HCT116 (cell line): ENCODE measurements at regions not wholly inside any gene's neighbourhood (a gene's known extent, or its start where the extent isn't known, plus 50 kb on each side); places are given as distances from the start of the nearest gene placed in this dataset.

Experiments used
- ATAC-seq: fragments of 200-7000 bp; cut with Tn5 transposase; 2 replicates; pipeline ENCODE4 v1.9.1; 2020; ENCODE audit warnings: mild to moderate bottlenecking, moderate library complexity
- BruUV-seq: library from RNA; stranded (reverse); fragments of 400-500 nt; replicated peaks from 2 replicates; lab custom pipeline; 2021; lab: Mats Ljungman, UMichigan
- CTCF ChIA-PET: fragments of 300-600 bp; sonication (Branson Sonifier 250); formaldehyde crosslinking; loops from one replicate; lab custom pipeline; 2021; ENCODE audit warnings: antibody characterized with exemption; lab: Charles Lee
- POLR2A ChIA-PET: fragments of 300-600, 350-600 bp; sonication (Branson Sonifier 250); formaldehyde crosslinking; loops from one replicate; lab custom pipeline; 2021; ENCODE audit warnings: antibody characterized with exemption; lab: Charles Lee
- RAD21 ChIA-PET, 2 experiments: fragments of 300-600 bp; sonication (Branson Sonifier 250); formaldehyde crosslinking; loops; one replicate each; lab custom pipeline; 2023; ENCODE audit warnings: low total read pairs in 2 of 2; ENCODE audit not compliant: uncharacterized antibody in 2 of 2, unreplicated experiment in 2 of 2, low non-redundant PET in 1 of 2; lab: Charles Lee
- DNase-seq: peaks from one replicate; pipeline ENCODE4 v3.0.0-alpha.2; 2010; ENCODE audit warnings: low read depth, low spot score
- H2AFZ ChIP-seq: fragments of 200-600 bp; shearing (Covaris generic), sonication (generic); 2 replicates; pipeline ENCODE4 v1.6.1; 2017; ENCODE audit warnings: low read depth, mixed run types, mixed read lengths, antibody characterized with exemption, low read length; ENCODE audit not compliant: poor library complexity, severe bottlenecking
- H3K27ac ChIP-seq: 2 replicates; pipeline ENCODE4 v1.5.1; 2012; ENCODE audit warnings: low read depth, low read length
- H3K27me3 ChIP-seq: fragments of 200-600 bp; sonication (generic); 2 replicates; pipeline ENCODE4 v1.6.1; 2016; ENCODE audit warnings: mixed run types, low read length, mixed read lengths; ENCODE audit not compliant: insufficient read depth
- H3K36me3 ChIP-seq, 2 experiments: fragments of 200-500 bp in 1 of 2; fragments of 200-600 bp in 1 of 2; sonication (Bioruptor generic) in 1 of 2; sonication (generic) in 1 of 2; 2 replicates each; pipeline versions ENCODE4 v1.5.1 to v1.6.1; 2014 to 2016; ENCODE audit warnings: low read length in 2 of 2, inconsistent platforms in 1 of 2, mixed read lengths in 1 of 2, mixed run types in 1 of 2; ENCODE audit not compliant: insufficient read depth in 2 of 2, control insufficient read depth in 1 of 2
- H3K4me1 ChIP-seq, 2 experiments: fragments of 200-600 bp in 1 of 2; sonication (generic) in 1 of 2; 2 replicates each; pipeline versions ENCODE4 v1.5.1 to v1.6.1; 2012 to 2017; ENCODE audit warnings: low read length in 2 of 2, inconsistent platforms in 1 of 2, mild to moderate bottlenecking in 1 of 2, mixed read lengths in 1 of 2, mixed run types in 1 of 2, moderate library complexity in 1 of 2; ENCODE audit not compliant: insufficient read depth in 2 of 2, control insufficient read depth in 1 of 2
- H3K4me2 ChIP-seq: fragments of 200-600 bp; sonication (generic); 2 replicates; pipeline ENCODE4 v1.6.1; 2017; ENCODE audit warnings: mixed run types, low read length, mixed read lengths
- H3K4me3 ChIP-seq, 2 experiments: fragments of 200-600 bp in 1 of 2; sonication (generic) in 1 of 2; replicated peaks in 1 of 2; 2 replicates each; pipeline ENCODE4 v1.5.1; 2011 to 2016; ENCODE audit warnings: low read length in 2 of 2, control low read depth in 1 of 2, low read depth in 1 of 2, mild to moderate bottlenecking in 1 of 2, mixed read lengths in 1 of 2, mixed run types in 1 of 2
- H3K79me2 ChIP-seq: fragments of 200-600 bp; sonication (generic); 2 replicates; pipeline ENCODE4 v1.6.1; 2017; ENCODE audit warnings: mild to moderate bottlenecking, mixed run types, low read length, moderate library complexity, mixed read lengths; ENCODE audit not compliant: insufficient read depth
- H3K9ac ChIP-seq: fragments of 200-600 bp; sonication (generic); 2 replicates; pipeline ENCODE4 v1.6.1; 2016; ENCODE audit warnings: low read length, mixed read lengths
- H3K9me2 ChIP-seq: fragments of 200-600 bp; sonication (generic), shearing (Covaris generic); 2 replicates; pipeline ENCODE4 v1.6.1; 2017; ENCODE audit warnings: mixed run types, mild to moderate bottlenecking, moderate library complexity; ENCODE audit not compliant: insufficient read depth
- H3K9me3 ChIP-seq, 2 experiments: fragments of 200-500 bp in 1 of 2; fragments of 200-600 bp in 1 of 2; sonication (Bioruptor generic) in 1 of 2; sonication (generic) in 1 of 2; 2 replicates each; pipeline ENCODE4 v1.6.1; 2014 to 2017; ENCODE audit warnings: low read length in 2 of 2, mixed read lengths in 2 of 2, inconsistent platforms in 1 of 2, low read depth in 1 of 2, mild to moderate bottlenecking in 1 of 2, mixed run types in 1 of 2, moderate library complexity in 1 of 2; ENCODE audit not compliant: control insufficient read depth in 1 of 2, insufficient read depth in 1 of 2
- H4K20me1 ChIP-seq: fragments of 200-600 bp; sonication (generic), shearing (Covaris generic); 2 replicates; pipeline ENCODE4 v1.6.1; 2017; ENCODE audit warnings: mixed run types, mild to moderate bottlenecking, moderate library complexity; ENCODE audit not compliant: insufficient read depth
- CBX3 ChIP-seq: IDR thresholded peaks from 2 replicates; pipeline ENCODE4 v1.6.1; 2012; ENCODE audit warnings: low read depth
- CEBPB ChIP-seq: IDR thresholded peaks from 2 replicates; pipeline ENCODE4 v1.6.1; 2012; ENCODE audit warnings: low read depth
- EGR1 ChIP-seq: IDR thresholded peaks from 2 replicates; pipeline ENCODE4 v1.6.1; 2012; ENCODE audit warnings: low read depth
- EZH2phosphoT487 ChIP-seq: fragments of 200-600 bp; IDR thresholded peaks from 2 replicates; pipeline ENCODE4 v1.6.1; 2018; ENCODE audit warnings: antibody characterized with exemption, borderline replicate concordance
- JUND ChIP-seq: IDR thresholded peaks from 2 replicates; pipeline ENCODE4 v1.6.1; 2012
- POLR2A ChIP-seq: IDR thresholded peaks from 2 replicates; pipeline ENCODE4 v1.7.0; 2011; ENCODE audit warnings: borderline replicate concordance; ENCODE audit not compliant: insufficient read depth, insufficient read length; ENCODE audit errors: extremely low read depth
- POLR2AphosphoS5 ChIP-seq: IDR thresholded peaks from 2 replicates; pipeline ENCODE4 v1.6.1; 2011; ENCODE audit warnings: mild to moderate bottlenecking, low read depth, low read length, moderate library complexity
- SP1 ChIP-seq: IDR thresholded peaks from 2 replicates; pipeline ENCODE4 v1.6.1; 2012; ENCODE audit warnings: low read depth
- TCF7L2 ChIP-seq: IDR thresholded peaks from 2 replicates; pipeline ENCODE4 v1.7.0; 2011; ENCODE audit warnings: borderline replicate concordance, inconsistent platforms; ENCODE audit not compliant: insufficient read depth, insufficient read length; ENCODE audit errors: extremely low read depth
- YY1 ChIP-seq: IDR thresholded peaks from 2 replicates; pipeline ENCODE4 v1.6.1; 2011; ENCODE audit warnings: low read length, low read depth, moderate library complexity, mild to moderate bottlenecking; ENCODE audit not compliant: insufficient replicate concordance; ENCODE audit errors: extremely low read depth
- ZNF274 ChIP-seq: fragments of 200-500 bp; sonication (Bioruptor generic); IDR thresholded peaks from 2 replicates; pipeline ENCODE4 v1.6.1; 2014; ENCODE audit warnings: mild to moderate bottlenecking, low read depth, low read length, inconsistent platforms
- intact Hi-C: fragments of 100-400 bp; cut with micrococcal nuclease; formaldehyde crosslinking; loops from 2 replicates; pipeline ENCODE4 v1.10.0; 2022
- TF ChIP-seq, protein P1 (sequence below): IDR thresholded peaks from 2 replicates; pipeline ENCODE4 v1.6.1; 2012
- TF ChIP-seq, protein P2 (sequence below): IDR thresholded peaks from 2 replicates; pipeline ENCODE4 v1.6.1; 2011; ENCODE audit warnings: mild to moderate bottlenecking, low read length, moderate library complexity; ENCODE audit not compliant: insufficient replicate concordance; ENCODE audit errors: extremely low read depth
- TF ChIP-seq, protein P3 (sequence below): IDR thresholded peaks from 2 replicates; pipeline ENCODE4 v1.6.1; 2012; ENCODE audit warnings: low read depth
- TF ChIP-seq, protein P4 (sequence below): IDR thresholded peaks from 2 replicates; pipeline ENCODE4 v1.6.1; 2012

DNA sequence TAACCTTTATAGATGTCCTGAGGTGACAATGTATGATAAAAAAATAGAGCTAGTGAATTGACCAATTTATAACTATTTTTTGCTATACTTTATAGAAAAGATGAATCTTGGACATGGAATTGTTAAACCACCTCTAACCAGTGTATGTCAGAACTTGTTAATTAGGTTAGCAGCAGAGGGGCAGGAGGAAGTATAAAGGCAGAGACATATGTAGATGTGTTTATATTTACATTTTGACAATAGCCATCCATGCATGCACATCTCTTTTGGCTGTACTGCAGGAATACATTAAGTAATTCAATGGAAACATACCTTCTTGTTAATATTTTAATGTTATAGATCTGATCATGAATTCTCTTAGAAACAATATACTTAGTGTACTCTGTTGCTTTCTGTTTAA, 254.6 kb upstream of the NT5E start:
- H3K9ac ChIP-seq = no peak overlapping the region
- H3K27me3 ChIP-seq = 0 out of 2 replicates have a peak, but pooled peaks cover 3% of the 10 kb centered on the region
- H3K79me2 ChIP-seq = no peaks in the 10 kb centered on the region
- no peaks in the 10 kb centered on the region for H3K9me3 ChIP-seq
- no TSS peak for BruUV-seq
- ATAC-seq = no peak
- H4K20me1 ChIP-seq = no peaks in the 10 kb centered on the region
- no peak overlapping the region for H2AFZ ChIP-seq
- H3K36me3 ChIP-seq = no peaks in the 10 kb centered on the region
- intact Hi-C loops = no loop called here
- H3K4me2 ChIP-seq = no peak overlapping the region
- RAD21 ChIA-PET = no interaction called here
- H3K4me3 ChIP-seq = no peak overlapping the region
- CTCF ChIA-PET = no interaction called here
- POLR2A ChIA-PET = no interaction called here
- DNase-seq = no peak
- TF ChIP-seq EGR1 (no peak), SP1 (no peak)
- TF ChIP-seq, protein P1, sequence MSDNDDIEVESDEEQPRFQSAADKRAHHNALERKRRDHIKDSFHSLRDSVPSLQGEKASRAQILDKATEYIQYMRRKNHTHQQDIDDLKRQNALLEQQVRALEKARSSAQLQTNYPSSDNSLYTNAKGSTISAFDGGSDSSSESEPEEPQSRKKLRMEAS = no peak
- no peaks in the 10 kb centered on the region for H3K9me2 ChIP-seq
- H3K4me1 ChIP-seq = peaks cover 0 to 6% of the 10 kb centered on the region in 2 experiments; a peak in 2 of 4 replicates
- H3K27ac ChIP-seq = no peak overlapping the region

DNA sequence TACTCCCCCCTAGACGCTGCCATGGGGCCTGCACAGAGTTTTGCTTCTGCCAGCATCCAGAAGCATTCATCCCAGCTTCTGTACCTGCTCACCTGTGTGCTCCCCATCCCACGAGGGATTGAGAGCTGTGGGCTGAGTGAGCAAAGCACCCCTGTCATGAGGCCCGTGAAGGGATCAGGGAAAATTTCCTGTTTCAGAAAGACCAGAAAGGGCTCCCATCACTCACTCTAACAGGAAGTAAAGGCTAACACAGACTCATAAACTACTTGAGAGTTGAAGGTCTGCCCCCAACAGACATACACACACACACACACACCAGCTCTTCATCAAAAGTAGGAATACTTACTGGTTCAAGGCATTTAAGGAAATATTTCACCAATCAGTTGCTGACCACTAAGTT, 256.5 kb upstream of the NT5E start:
- ChIA-PET POLR2A (no interaction called here), CTCF (no interaction called here)

More for the DNA sequence above, 256.5 kb upstream of the NT5E start:
- no TSS peak for BruUV-seq
- H3K9me3 ChIP-seq = no peaks in the 10 kb centered on the region
- H3K79me2 ChIP-seq = no peaks in the 10 kb centered on the region
- H3K9me2 ChIP-seq = no peaks in the 10 kb centered on the region
- H3K4me1 ChIP-seq = peaks cover 0 to 6% of the 10 kb centered on the region in 2 experiments; a peak in 2 of 4 replicates
- H3K27ac ChIP-seq = no peak overlapping the region
- H3K4me3 ChIP-seq = no peak overlapping the region
- intact Hi-C loops = no loop called here
- peak; percentile 55 for ATAC-seq
- no peak overlapping the region for H3K9ac ChIP-seq
- TF ChIP-seq POLR2A (no peak), EZH2phosphoT487 (no peak), ZNF274 (no peak), YY1 (no peak), CEBPB (no peak), POLR2AphosphoS5 (no peak), CBX3 (no peak), JUND (no peak), TCF7L2 (no peak)
- TF ChIP-seq, protein P2, sequence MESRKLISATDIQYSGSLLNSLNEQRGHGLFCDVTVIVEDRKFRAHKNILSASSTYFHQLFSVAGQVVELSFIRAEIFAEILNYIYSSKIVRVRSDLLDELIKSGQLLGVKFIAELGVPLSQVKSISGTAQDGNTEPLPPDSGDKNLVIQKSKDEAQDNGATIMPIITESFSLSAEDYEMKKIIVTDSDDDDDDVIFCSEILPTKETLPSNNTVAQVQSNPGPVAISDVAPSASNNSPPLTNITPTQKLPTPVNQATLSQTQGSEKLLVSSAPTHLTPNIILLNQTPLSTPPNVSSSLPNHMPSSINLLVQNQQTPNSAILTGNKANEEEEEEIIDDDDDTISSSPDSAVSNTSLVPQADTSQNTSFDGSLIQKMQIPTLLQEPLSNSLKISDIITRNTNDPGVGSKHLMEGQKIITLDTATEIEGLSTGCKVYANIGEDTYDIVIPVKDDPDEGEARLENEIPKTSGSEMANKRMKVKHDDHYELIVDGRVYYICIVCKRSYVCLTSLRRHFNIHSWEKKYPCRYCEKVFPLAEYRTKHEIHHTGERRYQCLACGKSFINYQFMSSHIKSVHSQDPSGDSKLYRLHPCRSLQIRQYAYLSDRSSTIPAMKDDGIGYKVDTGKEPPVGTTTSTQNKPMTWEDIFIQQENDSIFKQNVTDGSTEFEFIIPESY = no peak
- TF ChIP-seq, protein P3, sequence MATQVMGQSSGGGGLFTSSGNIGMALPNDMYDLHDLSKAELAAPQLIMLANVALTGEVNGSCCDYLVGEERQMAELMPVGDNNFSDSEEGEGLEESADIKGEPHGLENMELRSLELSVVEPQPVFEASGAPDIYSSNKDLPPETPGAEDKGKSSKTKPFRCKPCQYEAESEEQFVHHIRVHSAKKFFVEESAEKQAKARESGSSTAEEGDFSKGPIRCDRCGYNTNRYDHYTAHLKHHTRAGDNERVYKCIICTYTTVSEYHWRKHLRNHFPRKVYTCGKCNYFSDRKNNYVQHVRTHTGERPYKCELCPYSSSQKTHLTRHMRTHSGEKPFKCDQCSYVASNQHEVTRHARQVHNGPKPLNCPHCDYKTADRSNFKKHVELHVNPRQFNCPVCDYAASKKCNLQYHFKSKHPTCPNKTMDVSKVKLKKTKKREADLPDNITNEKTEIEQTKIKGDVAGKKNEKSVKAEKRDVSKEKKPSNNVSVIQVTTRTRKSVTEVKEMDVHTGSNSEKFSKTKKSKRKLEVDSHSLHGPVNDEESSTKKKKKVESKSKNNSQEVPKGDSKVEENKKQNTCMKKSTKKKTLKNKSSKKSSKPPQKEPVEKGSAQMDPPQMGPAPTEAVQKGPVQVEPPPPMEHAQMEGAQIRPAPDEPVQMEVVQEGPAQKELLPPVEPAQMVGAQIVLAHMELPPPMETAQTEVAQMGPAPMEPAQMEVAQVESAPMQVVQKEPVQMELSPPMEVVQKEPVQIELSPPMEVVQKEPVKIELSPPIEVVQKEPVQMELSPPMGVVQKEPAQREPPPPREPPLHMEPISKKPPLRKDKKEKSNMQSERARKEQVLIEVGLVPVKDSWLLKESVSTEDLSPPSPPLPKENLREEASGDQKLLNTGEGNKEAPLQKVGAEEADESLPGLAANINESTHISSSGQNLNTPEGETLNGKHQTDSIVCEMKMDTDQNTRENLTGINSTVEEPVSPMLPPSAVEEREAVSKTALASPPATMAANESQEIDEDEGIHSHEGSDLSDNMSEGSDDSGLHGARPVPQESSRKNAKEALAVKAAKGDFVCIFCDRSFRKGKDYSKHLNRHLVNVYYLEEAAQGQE = no peak
- TF ChIP-seq, protein P1 = no peak
- TF ChIP-seq, protein P4, sequence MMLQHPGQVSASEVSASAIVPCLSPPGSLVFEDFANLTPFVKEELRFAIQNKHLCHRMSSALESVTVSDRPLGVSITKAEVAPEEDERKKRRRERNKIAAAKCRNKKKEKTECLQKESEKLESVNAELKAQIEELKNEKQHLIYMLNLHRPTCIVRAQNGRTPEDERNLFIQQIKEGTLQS = no peak
- H3K4me2 ChIP-seq = no peak overlapping the region
- RAD21 ChIA-PET = no interaction called here
- H4K20me1 ChIP-seq = no peaks in the 10 kb centered on the region
- H3K36me3 ChIP-seq = no peaks in the 10 kb centered on the region
- 0 out of 2 replicates have a peak, but pooled peaks cover 3% of the 10 kb centered on the region for H3K27me3 ChIP-seq
- no peak overlapping the region for H2AFZ ChIP-seq
- peak; percentile 8 for DNase-seq
